H9 (cell line): ENCODE measurements at regions not wholly inside any gene's neighbourhood (a gene's known extent, or its start where the extent isn't known, plus 50 kb on each side); places are given as distances from the start of the nearest gene placed in this dataset.

Source experiments
- DNase-seq: peaks from one replicate; pipeline ENCODE4 v3.0.0-alpha.2; 2017
- H2AFZ ChIP-seq: one replicate; pipeline ENCODE4 v1.6.1; 2013; ENCODE audit warnings: mild to moderate bottlenecking, low read length, control low read depth, moderate library complexity
- H2AK5ac ChIP-seq: 2 replicates; pipeline ENCODE4 v1.6.1; 2013; ENCODE audit warnings: low read length, control low read depth, mixed read lengths; ENCODE audit not compliant: insufficient read length
- H2BK120ac ChIP-seq: one replicate; pipeline ENCODE4 v1.6.1; 2013; ENCODE audit warnings: low read depth, mild to moderate bottlenecking, low read length, control low read depth, inconsistent platforms; ENCODE audit not compliant: poor library complexity, severe bottlenecking
- H2BK12ac ChIP-seq: 2 replicates; pipeline ENCODE4 v1.6.1; 2013; ENCODE audit warnings: low read length, control low read depth, mixed read lengths, low read depth; ENCODE audit not compliant: insufficient read length
- H2BK15ac ChIP-seq: 2 replicates; pipeline ENCODE4 v1.6.1; 2013; ENCODE audit warnings: low read depth, low read length, control low read depth
- H2BK20ac ChIP-seq: one replicate; pipeline ENCODE4 v1.6.1; 2013; ENCODE audit warnings: low read depth, mild to moderate bottlenecking, low read length, control low read depth, inconsistent platforms; ENCODE audit not compliant: poor library complexity, severe bottlenecking
- H2BK5ac ChIP-seq: 2 replicates; pipeline ENCODE4 v1.6.1; 2013; ENCODE audit warnings: low read length, control low read depth, mixed read lengths; ENCODE audit not compliant: insufficient read length
- H3K14ac ChIP-seq: 2 replicates; pipeline ENCODE4 v1.6.1; 2013; ENCODE audit warnings: low read length, control low read depth; ENCODE audit not compliant: insufficient read depth
- H3K18ac ChIP-seq: 2 replicates; pipeline ENCODE4 v1.6.1; 2013; ENCODE audit warnings: low read depth, mild to moderate bottlenecking, mixed read lengths, low read length, control low read depth; ENCODE audit not compliant: insufficient read length
- H3K23ac ChIP-seq: 2 replicates; pipeline ENCODE4 v1.6.1; 2013; ENCODE audit warnings: low read length, control low read depth, mixed read lengths, low read depth; ENCODE audit not compliant: insufficient read length
- H3K23me2 ChIP-seq: 2 replicates; pipeline ENCODE4 v1.6.1; 2013; ENCODE audit warnings: low read depth, mild to moderate bottlenecking, mixed read lengths, low read length, control low read depth; ENCODE audit not compliant: insufficient read length, poor library complexity, severe bottlenecking
- H3K27ac ChIP-seq: 2 replicates; pipeline ENCODE4 v1.5.1; 2013; ENCODE audit warnings: low read length, control low read depth, mixed read lengths, low read depth; ENCODE audit not compliant: insufficient read length
- H3K27me3 ChIP-seq: 2 replicates; pipeline ENCODE4 v1.6.1; 2013; ENCODE audit warnings: low read length, control low read depth, inconsistent platforms; ENCODE audit not compliant: insufficient read depth
- H3K4ac ChIP-seq: 2 replicates; pipeline ENCODE4 v1.6.1; 2013; ENCODE audit warnings: low read depth, mild to moderate bottlenecking, control low read depth, inconsistent platforms, low read length, moderate library complexity
- H3K4me1 ChIP-seq: 2 replicates; pipeline ENCODE4 v1.6.1; 2013; ENCODE audit warnings: low read length, control low read depth, inconsistent platforms; ENCODE audit not compliant: insufficient read depth
- H3K4me2 ChIP-seq: 2 replicates; pipeline ENCODE4 v1.6.1; 2013; ENCODE audit warnings: low read length, control low read depth, mixed read lengths; ENCODE audit not compliant: insufficient read length, insufficient read depth
- H3K56ac ChIP-seq: 2 replicates; pipeline ENCODE4 v1.6.1; 2013; ENCODE audit warnings: low read depth, mild to moderate bottlenecking, mixed read lengths, low read length, control low read depth; ENCODE audit not compliant: insufficient read length
- H3K79me1 ChIP-seq: 2 replicates; pipeline ENCODE4 v1.6.1; 2013; ENCODE audit warnings: low read depth, mild to moderate bottlenecking, moderate library complexity, low read length, control low read depth, inconsistent platforms; ENCODE audit not compliant: insufficient read depth, poor library complexity, severe bottlenecking
- H3K79me2 ChIP-seq: 2 replicates; pipeline ENCODE4 v1.6.1; 2013; ENCODE audit warnings: low read length, control low read depth, inconsistent platforms; ENCODE audit not compliant: insufficient read depth
- H3K9ac ChIP-seq: 2 replicates; pipeline ENCODE4 v1.6.1; 2013; ENCODE audit warnings: low read length, control low read depth, mixed read lengths; ENCODE audit not compliant: insufficient read length; ENCODE audit errors: extremely low read depth
- H3K9me3 ChIP-seq: one replicate; pipeline ENCODE4 v1.6.1; 2013; ENCODE audit warnings: low read depth, low read length, inconsistent platforms; ENCODE audit not compliant: control insufficient read depth
- H3T11ph ChIP-seq: one replicate; pipeline ENCODE4 v1.6.1; 2013; ENCODE audit warnings: mild to moderate bottlenecking, low read length, control low read depth, inconsistent platforms
- H4K20me1 ChIP-seq: one replicate; pipeline ENCODE4 v1.6.1; 2013; ENCODE audit not compliant: control insufficient read depth, insufficient read length, insufficient read depth
- H4K5ac ChIP-seq: 2 replicates; pipeline ENCODE4 v1.6.1; 2013; ENCODE audit warnings: low read depth, mild to moderate bottlenecking, mixed read lengths, low read length, control low read depth; ENCODE audit not compliant: insufficient read length
- H4K8ac ChIP-seq: replicated peaks from 2 replicates; pipeline ENCODE4 v1.6.1; 2013; ENCODE audit warnings: low read length, control low read depth, mixed read lengths, low read depth; ENCODE audit not compliant: insufficient read length
- H4K91ac ChIP-seq: 2 replicates; pipeline ENCODE4 v1.6.1; 2013; ENCODE audit warnings: low read depth, mild to moderate bottlenecking, moderate library complexity, mixed read lengths, low read length, control low read depth; ENCODE audit not compliant: insufficient read length
- H3K27ac Mint-ChIP-seq, 3 experiments: 2 replicates in 2 of 3; 3 replicates in 1 of 3; pipeline ENCODE4 v1.8.0; 2020 to 2021; ENCODE audit warnings: mixed read lengths in 3 of 3, mild to moderate bottlenecking in 1 of 3, moderate library complexity in 1 of 3
- H3K27me3 Mint-ChIP-seq: 2 replicates; pipeline ENCODE4 v1.8.0; 2021; ENCODE audit warnings: low read depth, mild to moderate bottlenecking, moderate library complexity, mixed read lengths
- H3K36me3 Mint-ChIP-seq, 3 experiments: 2 replicates in 2 of 3; 3 replicates in 1 of 3; pipeline ENCODE4 v1.8.0; 2020 to 2021; ENCODE audit warnings: low read depth in 3 of 3, mixed read lengths in 3 of 3; ENCODE audit not compliant: insufficient read depth in 1 of 3
- H3K4me1 Mint-ChIP-seq, 2 experiments: 2 replicates each; pipeline ENCODE4 v1.8.0; 2020; ENCODE audit warnings: mixed read lengths in 2 of 2
- H3K4me3 Mint-ChIP-seq, 2 experiments: 2 replicates in 1 of 2; 3 replicates in 1 of 2; pipeline ENCODE4 v1.8.0; 2020 to 2021; ENCODE audit warnings: mild to moderate bottlenecking in 2 of 2, mixed read lengths in 2 of 2, moderate library complexity in 1 of 2
- H3K9me3 Mint-ChIP-seq, 2 experiments: 2 replicates in 1 of 2; 3 replicates in 1 of 2; pipeline ENCODE4 v1.8.0; 2020; ENCODE audit warnings: mild to moderate bottlenecking in 2 of 2, mixed read lengths in 2 of 2, moderate library complexity in 1 of 2
- CTCF ChIP-seq: fragments of 200-600 bp; sonication (generic); conservative IDR thresholded peaks from 3 replicates; pipeline ENCODE4 v1.8.0; 2021; ENCODE audit warnings: antibody characterized with exemption, mild to moderate bottlenecking

DNA sequence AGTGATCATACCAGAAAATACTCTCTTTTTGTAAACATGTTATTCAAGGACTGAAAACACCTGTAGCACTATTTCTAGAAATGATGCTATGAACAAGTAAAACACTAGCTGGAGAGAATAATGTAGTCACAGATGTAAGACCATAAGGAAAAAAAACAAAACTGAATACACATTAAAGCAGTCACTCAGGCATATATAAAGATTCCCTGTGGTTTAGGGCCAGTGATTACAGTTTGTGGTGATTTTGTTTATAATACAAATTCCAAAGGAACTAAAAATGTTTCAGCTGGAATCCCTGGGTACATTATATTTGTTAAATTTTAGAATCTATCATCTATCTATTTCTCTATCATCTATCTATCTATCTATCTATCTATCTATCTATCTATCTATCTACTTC, 777.8 kb upstream of the FRG1 start:
- H3K4me1 ChIP-seq: peaks cover 4% of the 10 kb centered on the region; the same call in 1 of the 2 replicates
- H2BK15ac ChIP-seq: no peak overlapping the region
- peaks cover 69 to 71% of the 10 kb centered on the region in 2 experiments for H3K4me1 Mint-ChIP-seq
- no peak overlapping the region for H2BK5ac ChIP-seq
- H3K79me2 ChIP-seq: no peaks in the 10 kb centered on the region
- H3K27me3 ChIP-seq: no peaks in the 10 kb centered on the region
- no peak overlapping the region for H2AFZ ChIP-seq
- H3K14ac ChIP-seq: no peak overlapping the region
- no peaks in the 10 kb centered on the region for H3K23me2 ChIP-seq
- no peak overlapping the region for H2BK120ac ChIP-seq
- no peaks in the 10 kb centered on the region for H3K9me3 Mint-ChIP-seq
- H3K27ac ChIP-seq: peak overlapping the region; percentile 65
- H4K8ac ChIP-seq: no peak overlapping the region
- no peak overlapping the region for H2AK5ac ChIP-seq
- H3K79me1 ChIP-seq: no peaks in the 10 kb centered on the region
- no peaks in the 10 kb centered on the region for H4K20me1 ChIP-seq
- H4K91ac ChIP-seq: no peak overlapping the region
- no peak for DNase-seq
- TF ChIP-seq CTCF: no peak
- H2BK12ac ChIP-seq: no peak overlapping the region
- H3K9me3 ChIP-seq: no peaks in the 10 kb centered on the region
- H3K4me3 Mint-ChIP-seq: peak overlapping the region in 1 of 2 experiments; percentile 30; a peak in 2 of 5 replicates
- H3K56ac ChIP-seq: no peak overlapping the region
- H3K9ac ChIP-seq: no peak overlapping the region
- no peak overlapping the region for H3K4ac ChIP-seq
- H3T11ph ChIP-seq: no peak overlapping the region
- H3K18ac ChIP-seq: no peak overlapping the region
- peak overlapping the region; percentile 97 to 100 (median 100) for H3K27ac Mint-ChIP-seq
- H2BK20ac ChIP-seq: no peak overlapping the region
- H3K36me3 Mint-ChIP-seq: peaks cover 0 to 6% (median 0%) of the 10 kb centered on the region in 3 experiments; a peak in 1 of 7 replicates
- H3K4me2 ChIP-seq: peak overlapping the region; percentile 43
- no peak overlapping the region for H4K5ac ChIP-seq
- H3K23ac ChIP-seq: no peak overlapping the region
- H3K27me3 Mint-ChIP-seq: no peaks in the 10 kb centered on the region
